GM12892 (cell line): ENCODE measurements at regions not wholly inside any gene's neighbourhood (a gene's known extent, or its start where the extent isn't known, plus 50 kb on each side); places are given as distances from the start of the nearest gene placed in this dataset.

Experiments used
- POLR2A ChIP-seq: IDR thresholded peaks from 2 replicates; pipeline ENCODE4 v1.6.1; 2011; ENCODE audit warnings: low read depth, low read length, control low read depth
- POLR2AphosphoS5 ChIP-seq: IDR thresholded peaks from 2 replicates; pipeline ENCODE4 v1.6.1; 2011; ENCODE audit warnings: low read depth, low read length, control low read depth

DNA sequence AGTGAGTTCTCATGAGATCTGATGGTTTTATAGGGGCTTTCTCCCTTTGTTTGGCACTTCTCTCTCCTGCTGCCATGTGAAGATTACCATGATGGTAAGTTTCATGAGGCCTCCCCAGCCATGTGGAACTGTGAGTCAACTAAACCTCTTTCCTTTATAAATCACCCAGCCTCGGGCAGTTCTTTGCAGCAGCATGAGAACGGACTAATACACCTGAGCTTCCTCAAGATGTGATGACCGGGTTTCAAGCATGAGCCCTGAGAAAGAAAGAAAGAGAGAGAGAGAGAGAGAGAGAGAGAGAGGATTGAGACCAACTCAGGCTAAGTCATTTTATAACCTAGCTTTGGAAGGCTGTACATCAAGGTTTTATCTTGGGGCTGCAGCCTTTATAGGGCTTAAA, 167.7 kb upstream of the SERPINE2 start:
- TF ChIP-seq POLR2AphosphoS5 (no peak), POLR2A (no peak)
